GM19397 (cell line): ENCODE measurements at regions not wholly inside any gene's neighbourhood (a gene's known extent, or its start where the extent isn't known, plus 50 kb on each side); places are given as distances from the start of the nearest gene placed in this dataset.
"Not testable (repeated sequence)": the region's sequence is repeated elsewhere in the genome, so short reads cannot be mapped to it uniquely, and the experiment has no call there.

Source experiments
- ATAC-seq: cut with Tn5 transposase; IDR thresholded peaks from one replicate; pipeline ENCODE4 v1.9.1; 2021; ENCODE audit warnings: mild to moderate bottlenecking, moderate library complexity; ENCODE audit not compliant: unreplicated experiment

DNA sequence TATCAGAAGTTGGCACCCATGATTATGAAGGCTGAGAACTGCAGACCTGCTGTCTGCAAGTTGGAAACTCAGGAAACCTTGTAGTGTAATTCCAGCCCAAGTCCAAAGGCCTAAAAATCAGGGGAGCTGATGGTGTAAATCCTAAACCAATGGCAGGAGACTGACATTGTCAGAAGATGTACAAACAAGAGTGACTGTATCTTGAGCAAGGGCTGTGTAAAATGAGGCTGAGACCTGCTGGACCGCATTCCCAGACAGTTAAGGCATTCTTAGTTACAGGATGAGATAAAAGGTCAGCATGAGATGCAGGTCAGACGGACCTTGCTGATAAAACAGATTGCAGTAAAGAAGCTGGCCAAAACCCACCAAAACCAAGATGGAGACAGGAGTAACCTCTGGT is 147.7 kb downstream of the COG6 start:
- ATAC-seq = no peak

DNA sequence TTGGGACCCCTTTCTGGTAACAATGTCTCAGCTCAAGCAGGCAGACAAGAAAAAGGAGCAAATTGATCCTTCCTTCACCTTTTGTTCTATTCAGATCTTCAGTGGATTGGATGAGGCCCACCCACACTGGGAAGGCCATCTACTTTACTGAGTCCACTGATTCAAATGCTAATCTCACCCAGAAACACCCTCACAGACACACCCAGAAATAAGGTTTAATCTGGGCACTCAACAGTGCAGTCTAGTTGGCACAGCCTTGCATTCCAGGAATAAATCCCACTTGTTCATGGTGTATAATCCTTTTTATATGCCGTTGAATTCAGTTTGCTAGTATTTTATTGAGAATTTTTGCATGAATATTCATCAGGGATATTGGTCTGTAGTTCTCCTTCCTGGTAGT is 148.4 kb downstream of the COG6 start:
- ATAC-seq = no peak

DNA sequence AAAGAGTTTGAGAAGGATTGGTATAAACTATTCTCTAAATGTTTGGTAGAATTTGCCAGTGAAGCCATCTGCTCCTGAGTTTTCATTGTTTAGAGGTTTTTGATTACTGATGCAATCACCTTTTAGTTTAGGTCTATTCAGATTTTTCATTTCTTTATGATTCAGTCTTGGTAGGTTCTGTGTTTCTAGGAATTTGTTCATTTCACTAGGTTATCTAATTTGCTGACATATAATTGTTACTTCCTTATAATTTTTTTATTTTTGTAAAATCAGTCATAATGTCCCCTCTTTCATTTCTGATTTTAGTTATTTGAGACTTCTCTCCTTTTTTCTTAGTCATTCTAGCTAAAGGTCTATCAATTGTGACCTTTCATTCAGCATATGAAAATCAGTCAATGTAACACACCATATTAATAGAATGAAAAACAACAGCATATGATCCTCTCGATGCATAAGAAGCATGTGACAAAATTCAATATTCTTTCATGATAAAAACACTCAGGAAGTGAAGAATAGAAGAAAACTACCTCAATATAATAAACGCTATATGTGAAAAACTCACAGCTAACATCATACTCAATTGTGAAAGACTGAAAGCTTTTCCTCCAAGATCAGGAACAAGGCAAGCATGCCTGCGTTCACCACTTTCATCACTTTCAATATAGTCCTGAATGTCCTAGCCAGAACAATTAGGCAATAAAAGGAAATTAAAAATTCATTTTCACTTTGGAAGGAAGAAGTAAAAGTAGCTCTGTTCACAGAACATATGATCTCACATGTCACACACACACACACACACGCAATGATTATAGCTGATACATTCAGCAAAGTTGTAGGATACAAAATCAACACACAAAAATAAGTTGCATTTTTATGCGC is 149.1 kb downstream of the COG6 start:
- ATAC-seq = no peak

DNA sequence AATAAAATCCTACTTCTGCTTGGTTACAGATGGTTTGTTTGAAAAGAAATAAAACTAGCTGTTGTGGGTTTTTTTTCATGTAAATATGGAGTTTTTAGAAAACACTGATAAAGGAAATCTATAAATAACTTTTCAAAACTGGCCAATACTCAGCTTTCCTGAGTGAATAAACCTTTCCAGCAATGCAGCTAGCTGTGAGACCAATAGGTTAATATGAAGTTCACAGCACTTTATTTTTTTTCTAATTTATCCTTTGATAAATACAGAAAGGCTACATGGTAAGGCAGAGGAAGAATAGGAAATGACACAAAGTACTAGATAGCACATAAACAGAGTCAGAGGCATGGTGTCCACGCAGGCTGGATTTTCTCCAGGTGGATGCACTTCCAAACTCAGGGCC is 154.0 kb downstream of the COG6 start:
- ATAC-seq = no peak

DNA sequence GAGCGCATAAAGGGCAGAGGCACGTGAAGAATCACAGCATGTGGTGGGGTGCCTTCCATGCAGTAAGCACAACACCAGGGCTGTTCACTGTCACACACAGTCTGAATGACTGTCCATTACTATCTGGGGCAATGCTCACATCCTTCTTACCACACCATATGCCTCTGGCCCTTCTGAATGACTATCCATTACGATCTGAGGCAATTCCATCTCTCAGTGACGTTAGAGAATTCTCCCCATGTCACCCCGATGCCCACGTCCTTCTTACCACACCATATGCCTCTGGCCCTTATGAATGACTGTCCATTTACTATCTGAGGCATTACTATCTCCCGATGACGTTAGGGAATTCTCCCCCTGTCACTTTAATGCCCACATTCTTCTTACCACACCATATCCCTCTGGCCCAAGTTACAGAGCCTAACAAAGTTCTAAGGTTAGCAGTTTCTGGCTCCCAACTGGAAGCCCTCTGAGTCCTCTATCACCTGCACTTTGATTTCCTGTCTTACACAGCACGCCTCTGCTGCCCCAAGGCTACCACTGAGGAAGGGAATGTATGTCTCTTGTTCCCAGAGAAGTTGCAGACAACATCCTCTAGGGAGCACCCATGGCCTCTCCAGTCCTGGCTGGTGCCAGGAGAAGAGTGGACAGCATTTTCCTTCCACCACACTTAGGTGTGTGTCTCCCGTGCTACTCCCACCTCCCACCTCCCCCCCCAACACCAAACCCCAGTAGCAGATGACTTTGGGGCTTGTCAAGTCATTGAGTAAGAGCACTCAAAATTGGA is 154.8 kb downstream of the COG6 start:
- ATAC-seq = no peak

DNA sequence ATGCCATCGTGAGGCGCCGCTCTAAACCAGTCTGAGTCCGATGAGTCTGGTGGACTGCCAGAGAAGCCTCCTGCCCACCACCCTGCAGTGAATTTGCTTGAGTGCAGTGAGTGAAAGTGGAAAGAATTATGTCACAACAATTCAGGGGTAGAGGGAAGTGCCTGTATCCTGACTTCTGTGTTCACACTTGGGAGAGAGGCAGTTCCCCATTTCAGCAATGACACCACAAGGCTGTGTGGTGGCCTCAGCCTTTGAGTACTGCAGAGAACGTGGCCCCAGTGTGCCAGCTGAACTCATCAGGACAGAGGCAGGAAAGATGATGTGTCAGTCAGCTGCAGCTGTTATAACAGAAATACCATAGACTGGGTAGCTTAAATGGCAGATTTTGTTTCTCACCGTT is 155.6 kb downstream of the COG6 start:
- no peak for ATAC-seq

DNA sequence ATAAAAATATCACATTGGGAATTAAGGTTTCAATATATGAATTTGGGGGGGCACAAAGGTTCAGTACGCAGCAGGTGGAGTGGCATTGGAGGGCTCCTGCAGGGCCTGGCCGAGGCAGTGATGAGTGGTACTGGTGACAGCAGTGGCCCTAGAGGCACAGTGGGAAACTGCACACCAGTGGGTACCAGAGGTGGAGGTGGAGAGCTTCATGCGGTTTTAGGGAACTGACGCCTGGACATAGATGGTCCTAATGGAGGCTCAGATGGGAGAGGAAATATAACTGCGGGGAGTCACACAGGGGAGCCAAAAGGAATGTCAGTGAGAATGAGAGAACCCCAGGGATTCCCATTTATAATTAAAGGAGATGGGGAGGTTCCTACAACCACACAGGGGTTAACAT is 156.2 kb downstream of the COG6 start:
- ATAC-seq = no peak

DNA sequence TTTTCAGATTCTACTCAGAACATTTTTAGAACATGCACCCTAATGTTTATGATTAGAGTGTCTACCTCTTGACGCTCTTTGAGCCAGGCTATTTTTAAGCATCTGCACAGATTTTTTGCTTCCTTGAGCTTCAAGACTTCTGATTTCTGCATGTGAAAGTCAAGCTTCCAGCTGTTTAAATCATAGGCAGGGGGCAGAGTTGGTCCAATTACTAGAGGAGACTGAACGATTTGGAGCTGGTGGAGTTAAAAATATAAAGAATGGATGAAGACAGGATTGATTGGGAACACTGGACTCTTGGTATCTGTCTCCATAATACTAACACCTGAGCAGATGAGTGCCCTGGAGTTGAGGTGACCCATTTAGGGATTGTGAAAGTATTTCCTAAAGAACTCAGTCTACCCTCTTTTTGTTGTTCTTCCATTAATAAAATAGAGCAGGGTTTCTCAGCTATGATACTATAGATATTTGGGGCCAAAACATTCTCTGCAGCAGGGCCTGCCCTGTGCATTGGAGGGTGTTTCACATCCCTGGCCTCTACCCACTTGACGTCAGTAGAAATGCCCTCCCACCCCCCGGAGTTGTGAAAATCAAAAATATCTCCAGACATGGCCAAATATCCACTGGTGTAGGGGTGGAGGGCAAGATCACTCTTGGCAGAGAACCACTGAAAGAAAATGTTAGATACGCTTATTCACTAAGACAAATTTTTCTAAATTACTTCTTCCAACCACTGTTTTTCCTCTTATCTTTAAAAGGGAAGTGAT is 160.1 kb downstream of the COG6 start:
- ATAC-seq = no peak

DNA sequence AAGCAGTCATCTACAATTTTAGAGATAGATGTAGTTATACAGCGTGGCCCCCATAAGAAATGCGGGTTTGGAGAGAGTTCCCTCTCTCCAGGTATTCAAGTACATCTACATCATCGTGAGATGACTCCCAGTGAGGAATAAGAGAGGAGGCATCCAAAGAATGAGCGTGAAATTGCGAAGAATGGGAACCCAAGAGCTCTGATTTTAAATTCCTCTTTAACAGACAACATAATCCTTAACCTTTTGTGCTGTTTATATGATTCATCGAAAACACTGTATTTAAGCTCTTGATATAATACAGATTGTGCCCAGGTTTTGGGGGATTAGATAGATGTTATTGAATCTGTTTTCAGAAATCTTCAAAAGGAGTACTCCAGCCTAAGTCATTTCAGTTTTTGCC is 161.5 kb downstream of the COG6 start:
- ATAC-seq = no peak

DNA sequence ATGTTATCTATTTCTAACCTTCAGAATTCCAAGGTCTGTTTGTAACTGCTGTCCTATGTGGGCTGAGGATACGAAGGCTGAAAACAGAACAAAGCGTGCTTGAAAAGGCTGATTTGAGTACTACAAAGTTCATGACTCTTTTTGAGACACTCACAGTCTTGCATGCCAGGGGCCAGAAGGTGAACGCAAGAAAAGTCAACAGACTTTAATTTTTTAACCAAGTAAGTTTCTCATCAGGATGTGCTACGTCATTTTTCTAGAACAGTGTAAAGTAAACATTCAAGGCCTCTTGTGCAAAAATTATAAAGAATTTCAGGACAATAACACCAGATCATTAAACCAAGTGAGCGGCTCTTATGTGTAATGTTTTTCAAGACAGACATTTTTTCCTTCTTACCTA is 163.5 kb downstream of the COG6 start:
- ATAC-seq = no peak

DNA sequence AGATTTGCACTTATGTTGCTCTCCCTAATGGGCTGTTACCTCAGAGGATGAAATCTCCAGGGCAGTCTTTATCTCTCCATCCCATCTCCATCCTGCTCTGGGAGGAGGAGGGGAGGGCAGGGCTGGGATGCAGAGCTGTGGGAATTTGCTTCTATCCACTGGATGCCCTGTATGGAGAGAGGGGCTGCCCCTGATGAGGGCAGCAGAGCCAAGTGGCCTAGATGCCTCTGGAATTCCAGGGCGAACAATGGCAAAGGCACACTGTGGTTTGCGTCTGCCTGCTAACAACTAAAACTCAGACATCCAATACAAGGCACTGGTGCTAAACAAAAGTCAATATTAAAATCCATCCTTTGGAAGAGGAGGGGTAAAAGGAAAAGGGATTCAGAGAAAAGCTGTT is 165.1 kb downstream of the COG6 start:
- ATAC-seq = no peak

DNA sequence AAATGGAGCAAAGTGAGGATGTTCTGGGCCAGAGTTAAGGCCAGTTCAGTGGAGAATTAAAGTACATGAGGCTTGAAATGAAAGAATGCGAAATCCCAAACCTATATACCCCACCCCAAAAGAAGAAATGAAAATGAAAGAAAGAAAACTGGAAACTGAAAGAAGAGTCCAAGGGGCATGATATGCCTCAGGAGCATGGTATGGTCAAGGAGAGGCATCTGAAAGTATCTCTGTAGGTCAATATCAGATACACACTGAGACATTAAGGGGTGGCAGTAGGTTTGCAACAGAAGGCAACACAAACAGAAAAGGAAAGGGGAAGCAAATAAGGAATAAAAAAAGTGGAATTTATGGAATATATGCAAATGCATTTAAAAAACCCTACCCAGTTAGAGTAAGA is 166.5 kb downstream of the COG6 start:
- no peak for ATAC-seq

DNA sequence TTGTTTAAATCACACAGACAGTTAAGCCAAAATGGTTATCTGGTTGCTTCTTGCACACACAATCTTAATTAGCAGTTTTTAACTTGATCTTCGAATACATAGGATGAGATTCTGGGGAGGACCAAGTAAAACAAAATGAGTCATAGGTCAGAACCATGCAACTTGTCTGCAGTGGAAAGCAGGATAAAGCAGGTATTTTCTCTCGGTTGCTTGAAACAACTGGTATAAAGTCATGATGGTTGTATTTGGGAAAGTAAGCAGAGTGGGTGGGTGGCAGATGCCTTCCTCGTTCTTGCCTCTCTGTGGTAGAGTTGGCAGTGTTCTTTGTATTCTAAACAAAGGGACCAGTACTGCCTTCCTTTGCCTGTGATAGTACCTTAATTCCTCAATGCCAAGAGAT is 167.0 kb downstream of the COG6 start:
- no peak for ATAC-seq

DNA sequence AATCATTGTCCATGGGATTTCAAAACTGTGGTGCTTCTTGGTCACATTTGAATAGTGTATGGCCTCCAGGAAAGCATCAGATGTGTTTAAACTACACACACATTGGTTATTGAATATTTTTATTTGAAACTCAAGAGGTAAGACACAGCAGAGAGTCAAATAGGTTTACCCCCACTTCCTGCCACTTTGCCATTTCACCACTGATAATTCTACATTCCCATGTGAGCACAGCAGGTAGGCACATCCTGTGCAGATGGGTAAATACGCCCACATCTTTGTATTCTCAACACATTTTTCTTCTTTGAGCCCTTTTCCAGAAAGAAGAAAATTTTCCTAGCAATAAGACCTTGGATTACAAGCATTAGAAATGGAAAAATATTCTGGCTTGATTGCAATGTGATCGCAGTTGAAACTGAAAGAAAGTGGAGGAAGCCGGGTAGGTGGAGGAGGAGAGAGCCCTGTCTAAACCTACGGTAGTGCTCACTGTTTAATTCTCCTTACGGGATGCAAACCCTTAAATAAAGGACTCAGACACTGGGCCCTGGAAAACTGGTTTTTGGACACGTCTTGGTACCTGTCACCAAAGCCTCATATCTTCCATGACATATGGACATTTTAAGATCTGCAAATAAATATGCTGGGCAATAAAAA is 167.7 kb downstream of the COG6 start:
- ATAC-seq = no peak

DNA sequence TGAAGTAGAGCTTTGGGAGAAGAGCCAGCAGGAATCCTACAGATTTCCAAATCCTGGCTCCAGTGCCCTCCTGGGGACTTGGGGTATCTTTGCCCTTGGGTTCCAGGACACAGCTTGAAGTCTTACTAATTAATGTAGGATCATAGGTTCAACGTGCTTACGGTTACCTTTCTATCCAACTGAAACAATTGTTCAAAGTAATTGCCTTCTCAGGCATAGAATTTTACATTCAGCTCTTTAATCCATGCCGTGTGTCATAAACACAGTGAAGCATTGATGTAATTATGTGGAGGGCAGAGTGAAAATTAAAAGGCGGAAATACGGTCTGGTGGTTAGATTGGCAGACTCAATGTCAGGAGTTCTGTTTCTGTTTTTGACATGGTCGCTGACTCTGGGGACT is 170.4 kb downstream of the COG6 start:
- ATAC-seq = no peak

DNA sequence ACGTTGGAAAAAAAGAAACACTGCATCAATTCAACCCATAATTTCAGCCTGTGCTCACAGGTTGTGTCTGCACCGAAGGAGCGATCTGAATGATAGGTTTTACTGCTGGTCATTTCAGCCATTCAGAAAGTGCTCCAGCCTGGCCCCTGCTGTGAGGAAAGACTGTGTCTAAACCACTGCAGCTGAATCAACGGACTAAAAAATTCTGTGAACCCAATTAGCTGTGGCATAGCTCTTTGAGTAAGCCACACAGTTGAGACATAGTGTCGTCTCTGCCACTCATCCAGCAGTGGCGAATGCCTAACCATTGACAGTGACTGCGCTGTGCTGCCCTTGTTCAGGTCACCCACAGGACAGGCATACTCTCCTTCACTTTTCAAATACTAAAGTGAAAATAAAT is 179.8 kb downstream of the COG6 start:
- no peak for ATAC-seq

DNA sequence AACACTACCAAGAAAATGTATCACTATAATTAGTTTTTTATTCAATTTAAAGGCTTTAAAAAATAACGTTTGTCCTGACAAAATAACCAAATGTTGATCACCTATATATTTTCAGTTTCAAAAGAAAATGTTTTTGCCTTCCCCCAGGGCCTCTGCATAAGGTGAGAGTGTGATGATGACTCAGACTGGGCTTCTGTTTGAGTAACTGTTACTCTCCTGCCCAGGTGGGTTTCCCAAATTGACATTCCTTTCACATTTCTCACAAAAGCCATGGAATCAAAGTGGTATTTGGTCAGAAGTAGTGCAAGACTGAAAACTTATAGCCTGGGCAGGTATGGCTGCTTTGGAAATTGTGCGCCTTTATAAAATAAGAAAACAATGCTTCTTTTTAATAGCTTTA is 180.6 kb downstream of the COG6 start:
- ATAC-seq = no peak

DNA sequence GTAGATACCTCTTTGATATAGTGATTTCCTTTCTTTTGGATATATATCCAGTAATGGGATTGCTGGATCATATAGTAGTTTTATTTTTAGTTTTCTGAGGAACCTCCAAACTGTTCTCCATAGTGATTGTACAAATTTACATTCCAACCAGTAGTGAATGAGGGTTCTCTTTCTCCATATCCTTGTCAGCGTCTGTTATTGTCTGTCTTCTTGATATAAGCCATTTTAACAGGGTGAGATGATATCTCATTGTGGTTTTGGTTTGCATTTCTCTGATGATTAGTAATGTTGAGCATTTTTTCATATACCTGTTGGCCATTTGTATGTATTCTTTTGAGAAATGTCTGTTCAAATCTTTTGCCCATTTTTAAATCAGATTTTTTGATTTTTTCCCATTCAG is 182.4 kb downstream of the COG6 start:
- not testable (repeated sequence) for ATAC-seq

DNA sequence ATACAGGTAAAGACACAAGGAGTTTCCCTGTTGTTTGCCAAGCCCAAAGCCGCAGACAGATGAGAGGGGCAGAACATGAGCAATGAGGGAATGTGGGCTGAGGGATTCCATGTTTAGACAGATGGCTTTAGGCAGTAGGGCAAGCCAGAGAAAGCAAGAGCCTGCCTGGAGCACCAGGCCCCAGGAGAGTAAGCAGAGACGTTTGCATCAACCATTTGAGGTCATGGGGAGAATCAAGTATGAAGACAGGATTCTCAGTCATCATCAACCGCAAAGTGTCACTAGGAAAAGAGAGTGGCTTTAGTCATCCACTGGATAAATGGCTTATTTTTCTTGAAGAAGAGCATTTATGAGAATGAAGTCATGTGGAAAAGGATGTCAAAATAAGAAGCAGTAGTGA is 184.7 kb downstream of the COG6 start:
- ATAC-seq = no peak

DNA sequence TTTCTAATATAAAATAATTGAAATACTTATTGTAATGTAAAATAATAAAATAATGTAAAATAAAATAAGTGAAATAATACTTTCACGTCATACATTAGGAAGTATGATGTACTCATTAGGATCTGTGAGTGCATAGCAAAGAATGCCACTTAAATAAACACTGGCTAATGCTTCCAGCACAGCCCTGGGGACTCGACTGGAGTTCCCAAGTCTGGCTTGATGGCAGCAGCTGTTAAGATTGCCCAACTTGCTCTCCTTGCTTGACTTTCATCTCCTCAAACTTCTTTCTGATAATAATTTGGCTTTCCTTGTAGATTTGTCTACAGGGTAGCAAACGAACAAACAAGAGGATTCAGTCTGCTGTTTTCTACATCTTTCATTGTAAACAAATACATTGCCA is 191.9 kb downstream of the COG6 start:
- ATAC-seq = no peak

DNA sequence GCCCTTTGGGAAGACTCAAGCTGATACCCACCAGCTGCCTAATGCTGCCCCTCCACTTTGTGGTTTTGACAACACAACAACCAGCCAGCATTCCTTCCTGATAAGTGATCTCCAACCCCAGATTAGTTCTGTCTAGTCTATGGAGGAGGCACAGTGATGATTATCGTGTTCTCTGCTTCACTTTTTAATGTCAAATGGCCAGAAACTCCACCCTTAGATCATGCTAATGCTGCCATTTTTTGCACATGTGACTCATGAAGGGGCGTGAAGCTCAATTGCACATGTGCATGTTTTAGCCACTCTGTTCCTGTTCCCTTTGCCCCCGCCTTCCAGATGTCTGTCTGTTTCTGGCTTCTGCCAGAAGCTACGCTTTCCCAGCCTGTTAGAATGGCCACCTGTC is 199.8 kb downstream of the COG6 start:
- ATAC-seq = no peak
